ENCODE measurements at regions not wholly inside any gene's neighbourhood (a gene's known extent, or its start where the extent isn't known, plus 50 kb on each side); places are given as distances from the start of the nearest gene placed in this dataset.

DNA sequence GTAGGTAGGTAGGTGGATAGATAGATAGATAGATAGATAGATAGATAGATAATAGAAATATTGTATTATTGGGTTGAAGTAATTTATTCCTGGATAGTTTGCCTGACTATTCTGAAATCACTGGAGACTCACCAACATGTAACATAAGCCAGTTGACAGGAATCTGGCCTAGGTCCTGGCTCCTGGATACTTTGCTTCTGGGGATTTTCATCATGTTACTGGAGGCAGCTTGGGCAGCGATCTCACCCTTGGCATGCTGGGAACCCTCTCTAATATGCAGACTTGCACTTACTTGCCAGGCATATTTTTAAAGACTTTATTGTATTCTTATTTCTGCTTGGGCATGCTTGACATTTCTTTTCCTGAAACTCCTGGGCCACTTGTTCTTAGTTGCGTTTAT is 709.1 kb upstream of the FZD8 start:
- Mint-ChIP-seq H3K4me3 (no peak overlapping the region), H3K27me3 (ENCODE audit: low read depth in 3 of 3) (no peaks in the 10 kb centered on the region), H3K4me1 (no peaks in the 10 kb centered on the region), H3K36me3 (no peaks in the 10 kb centered on the region), H3K9me3 (peaks cover 0 to 18% (median 7%) of the 10 kb centered on the region in 7 donors), H3K27ac (no peak overlapping the region)
- no peaks in the 10 kb centered on the region for H3K27me3 ChIP-seq (ENCODE audit: control insufficient read depth in 2 of 2, insufficient read depth in 2 of 2, low read length in 2 of 2)
- WGBS (ENCODE audit: insufficient coverage): no CpG with 5 or more reads among the region's 2 CpGs
- peaks cover 9 to 12% of the 10 kb centered on the region in 2 donors for H3K9me3 ChIP-seq (replicated peaks in 1 of 2; ENCODE audit: control insufficient read depth in 1 of 2, insufficient read depth in 1 of 2, low read length in 2 of 2)
- no peaks in the 10 kb centered on the region for H4K20me1 ChIP-seq (ENCODE audit: insufficient read depth, low read length)
- no peaks in the 10 kb centered on the region for H3K79me2 ChIP-seq (ENCODE audit: insufficient read depth, low read length)
- no peaks in the 10 kb centered on the region for H3K36me3 ChIP-seq (replicated peaks in 1 of 2; ENCODE audit: control insufficient read depth in 1 of 2, insufficient read depth in 2 of 2, low read length in 2 of 2)
- H3K27ac ChIP-seq (ENCODE audit: low read depth in 1 of 2, low read length in 2 of 2): no peak overlapping the region
- TF ChIP-seq CTCF (IDR thresholded peaks at IDR 0.05): no peak
- no peak overlapping the region for H2AFZ ChIP-seq (ENCODE audit: insufficient read depth, low read depth, low read length, poor library complexity, severe bottlenecking)
- intact Hi-C loops (cut with micrococcal nuclease): no loop called here
- no peak for DNase-seq
- H3K9ac ChIP-seq (ENCODE audit: insufficient read depth, low read length, poor library complexity, severe bottlenecking): no peak overlapping the region
- no peaks in the 10 kb centered on the region for H3K4me1 ChIP-seq (ENCODE audit: control insufficient read depth in 1 of 2, insufficient read depth in 2 of 2, low read length in 2 of 2)
- H3K4me2 ChIP-seq (replicated peaks; ENCODE audit: extremely low read depth, low read length, poor library complexity, severe bottlenecking): no peak overlapping the region
- H3K4me3 ChIP-seq (replicated peaks in 1 of 3; ENCODE audit: low read depth in 2 of 3, low read length in 3 of 3): no peak overlapping the region

DNA sequence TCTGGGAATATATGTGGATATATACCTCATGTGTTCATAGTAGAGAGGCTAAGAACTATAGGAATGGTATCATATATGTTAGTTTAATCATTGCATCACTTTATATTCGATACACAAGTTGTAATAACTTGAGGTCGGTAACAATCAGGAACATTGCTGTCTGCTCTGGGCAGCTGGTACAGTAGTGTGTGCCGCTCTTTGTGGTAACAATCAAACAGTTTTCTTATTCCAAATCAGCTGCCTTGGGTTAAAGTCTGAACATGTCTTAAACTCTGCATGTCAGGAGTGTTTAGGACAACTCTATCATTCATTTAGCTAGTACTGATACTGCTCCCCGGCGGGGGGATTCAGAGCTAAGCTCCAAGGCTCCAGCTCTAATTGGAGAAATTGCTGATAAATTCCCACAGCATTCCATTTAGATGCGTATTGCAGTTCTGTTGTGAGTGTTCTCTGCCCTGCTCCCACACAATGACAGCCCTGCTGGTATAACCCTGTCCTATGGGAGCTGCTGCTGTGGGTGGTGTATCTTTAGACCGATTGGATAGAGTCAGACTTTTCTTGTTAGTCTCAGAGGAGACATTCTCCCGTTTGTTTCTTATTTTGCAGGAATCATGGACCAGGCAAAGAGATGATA is 707.5 kb upstream of the FZD8 start:
- DNase-seq: no peak
- no peak overlapping the region for H3K4me2 ChIP-seq (replicated peaks; ENCODE audit: extremely low read depth, low read length, poor library complexity, severe bottlenecking)
- no peaks in the 10 kb centered on the region for H3K27me3 Mint-ChIP-seq (ENCODE audit: low read depth in 3 of 3)
- H3K4me1 Mint-ChIP-seq: no peaks in the 10 kb centered on the region
- no peaks in the 10 kb centered on the region for H3K4me1 ChIP-seq (ENCODE audit: control insufficient read depth in 1 of 2, insufficient read depth in 2 of 2, low read length in 2 of 2)
- intact Hi-C loops (cut with micrococcal nuclease): no loop called here
- H4K20me1 ChIP-seq (ENCODE audit: insufficient read depth, low read length): no peaks in the 10 kb centered on the region
- H3K9me3 Mint-ChIP-seq: peaks cover 0 to 12% (median 4%) of the 10 kb centered on the region in 7 donors
- H3K36me3 Mint-ChIP-seq: no peaks in the 10 kb centered on the region
- no peak for TF ChIP-seq CTCF (IDR thresholded peaks at IDR 0.05)
- H3K36me3 ChIP-seq (replicated peaks in 1 of 2; ENCODE audit: control insufficient read depth in 1 of 2, insufficient read depth in 2 of 2, low read length in 2 of 2): no peaks in the 10 kb centered on the region
- no peak overlapping the region for H3K27ac ChIP-seq (ENCODE audit: low read depth in 1 of 2, low read length in 2 of 2)
- no peak overlapping the region for H3K4me3 ChIP-seq (replicated peaks in 1 of 3; ENCODE audit: low read depth in 2 of 3, low read length in 3 of 3)
- no peaks in the 10 kb centered on the region for H3K27me3 ChIP-seq (ENCODE audit: control insufficient read depth in 2 of 2, insufficient read depth in 2 of 2, low read length in 2 of 2)
- H3K4me3 Mint-ChIP-seq: no peak overlapping the region
- WGBS (ENCODE audit: insufficient coverage): 71% methylated on average over 1 of the region's 8 CpGs
- H2AFZ ChIP-seq (ENCODE audit: insufficient read depth, low read depth, low read length, poor library complexity, severe bottlenecking): no peak overlapping the region
- H3K9me3 ChIP-seq (replicated peaks in 1 of 2; ENCODE audit: control insufficient read depth in 1 of 2, insufficient read depth in 1 of 2, low read length in 2 of 2): peaks cover 5 to 7% of the 10 kb centered on the region in 2 donors
- H3K27ac Mint-ChIP-seq: no peak overlapping the region
- no peak overlapping the region for H3K9ac ChIP-seq (ENCODE audit: insufficient read depth, low read length, poor library complexity, severe bottlenecking)
- H3K79me2 ChIP-seq (ENCODE audit: insufficient read depth, low read length): no peaks in the 10 kb centered on the region
